Glutamatergic neuron (in vitro differentiated cells): ENCODE measurements at regions not wholly inside any gene's neighbourhood (a gene's known extent, or its start where the extent isn't known, plus 50 kb on each side); places are given as distances from the start of the nearest gene placed in this dataset.
A peak's percentile ranks its signal among the peaks of the same experiment; 100 is the strongest.

Source experiments
- DNase-seq: peaks from one replicate; pipeline ENCODE4 v3.0.0; 2022
- H3K27ac Mint-ChIP-seq: one replicate; pipeline ENCODE4 v1.8.0; 2020; ENCODE audit warnings: mild to moderate bottlenecking, mixed read lengths, inconsistent platforms; ENCODE audit not compliant: unreplicated experiment
- H3K27me3 Mint-ChIP-seq: one replicate; pipeline ENCODE4 v1.8.0; 2020; ENCODE audit warnings: mild to moderate bottlenecking, moderate library complexity, mixed read lengths, inconsistent platforms; ENCODE audit not compliant: unreplicated experiment
- H3K36me3 Mint-ChIP-seq: one replicate; pipeline ENCODE4 v1.8.0; 2020; ENCODE audit warnings: mild to moderate bottlenecking, mixed read lengths, inconsistent platforms; ENCODE audit not compliant: unreplicated experiment
- H3K4me1 Mint-ChIP-seq: one replicate; pipeline ENCODE4 v1.8.0; 2020; ENCODE audit warnings: mild to moderate bottlenecking, low read depth, mixed read lengths, inconsistent platforms; ENCODE audit not compliant: unreplicated experiment
- H3K4me3 Mint-ChIP-seq: one replicate; pipeline ENCODE4 v1.8.0; 2020; ENCODE audit warnings: mild to moderate bottlenecking, mixed read lengths, inconsistent platforms; ENCODE audit not compliant: unreplicated experiment
- H3K9me3 Mint-ChIP-seq: one replicate; pipeline ENCODE4 v1.8.0; 2020; ENCODE audit warnings: mild to moderate bottlenecking, moderate library complexity, mixed read lengths, inconsistent platforms; ENCODE audit not compliant: unreplicated experiment
- CTCF ChIP-seq: fragments of 200-600 bp; sonication (generic); IDR thresholded peaks from one replicate; pipeline ENCODE4 v1.5.0; 2021; ENCODE audit not compliant: partially characterized antibody, unreplicated experiment

GRCh38 chr2:173706936-173707335, 258.2 kb downstream of the SP3 start:
- TF ChIP-seq CTCF = no peak
- Mint-ChIP-seq H3K27me3 (no peaks in the 10 kb centered on the region), H3K4me1 (no peaks in the 10 kb centered on the region), H3K4me3 (no peak overlapping the region), H3K36me3 (no peaks in the 10 kb centered on the region), H3K27ac (no peak overlapping the region), H3K9me3 (no peaks in the 10 kb centered on the region)
- no peak for DNase-seq

GRCh38 chr2:173708806-173709205, 256.4 kb downstream of the SP3 start:
- no peak overlapping the region for H3K27ac Mint-ChIP-seq
- H3K4me1 Mint-ChIP-seq = peaks cover 6% of the 10 kb centered on the region
- H3K36me3 Mint-ChIP-seq = no peaks in the 10 kb centered on the region
- no peak for DNase-seq
- H3K27me3 Mint-ChIP-seq = no peaks in the 10 kb centered on the region
- peaks cover 4% of the 10 kb centered on the region for H3K9me3 Mint-ChIP-seq
- no peak overlapping the region for H3K4me3 Mint-ChIP-seq
- TF ChIP-seq CTCF = no peak

- Mint-ChIP-seq H3K4me3 (no peak overlapping the region), H3K27me3 (no peaks in the 10 kb centered on the region), H3K27ac (no peak overlapping the region), H3K9me3 (peaks cover 8% of the 10 kb centered on the region), H3K36me3 (no peaks in the 10 kb centered on the region), H3K4me1 (peaks cover 15% of the 10 kb centered on the region)
- no peak for DNase-seq
- TF ChIP-seq CTCF = no peak
These were observed 253.4 kb downstream of the SP3 start for GRCh38 chr2:173711816-173712215.

- Mint-ChIP-seq H3K27me3 (peaks cover 3% of the 10 kb centered on the region), H3K27ac (peak overlapping the region; percentile 79), H3K9me3 (peaks cover 8% of the 10 kb centered on the region), H3K4me1 (peaks cover 17% of the 10 kb centered on the region), H3K4me3 (peak overlapping the region; percentile 1), H3K36me3 (no peaks in the 10 kb centered on the region)
- TF ChIP-seq CTCF = no peak
- peak; percentile 35 for DNase-seq
These were observed 251.1 kb downstream of the SP3 start for GRCh38 chr2:173713904-173714555.

- H3K36me3 Mint-ChIP-seq = no peaks in the 10 kb centered on the region
These were observed 249.7 kb downstream of the SP3 start for GRCh38 chr2:173715441-173715840.

More at GRCh38 chr2:173715441-173715840, 249.7 kb downstream of the SP3 start:
- Mint-ChIP-seq H3K4me3 (no peak overlapping the region), H3K4me1 (peaks cover 17% of the 10 kb centered on the region), H3K27me3 (peaks cover 3% of the 10 kb centered on the region), H3K27ac (no peak overlapping the region), H3K9me3 (peaks cover 8% of the 10 kb centered on the region)
- no peak for DNase-seq
- TF ChIP-seq CTCF = no peak
